CD4-positive, alpha-beta T cell treated with Interleukin-21 for 1 hour (primary cell): ENCODE measurements at regions not wholly inside any gene's neighbourhood (a gene's known extent, or its start where the extent isn't known, plus 50 kb on each side); places are given as distances from the start of the nearest gene placed in this dataset.

ENCODE experiments used
- DNase-seq: peaks from one replicate; pipeline ENCODE4 v3.0.0-alpha.2; 2020

DNA sequence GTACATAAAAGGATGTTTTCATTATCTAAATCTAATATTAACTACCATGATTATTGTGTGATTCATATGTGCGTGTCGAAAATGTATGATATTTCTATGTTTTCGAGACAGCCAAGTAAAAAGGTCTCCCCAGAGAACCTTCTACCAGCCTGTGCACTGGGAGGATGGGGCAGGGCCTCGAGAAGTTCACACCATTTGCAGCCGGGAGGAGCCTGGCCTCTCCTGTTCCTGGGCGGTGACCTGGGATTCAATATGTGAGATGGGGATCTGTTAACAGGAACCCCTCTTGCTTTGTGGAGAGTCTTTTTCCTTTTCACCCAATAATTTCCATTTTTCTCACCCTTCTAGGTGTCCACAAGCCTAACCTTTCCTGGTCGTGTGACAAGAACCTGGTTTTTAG lies 189.3 kb downstream of the IPO8 start:
- DNase-seq: no peak

GRCh38 chr12:30501718-30502117 lies 194.0 kb downstream of the IPO8 start:
- no peak for DNase-seq

GRCh38 chr12:30500532-30500931 lies 195.1 kb downstream of the IPO8 start:
- no peak for DNase-seq

DNA sequence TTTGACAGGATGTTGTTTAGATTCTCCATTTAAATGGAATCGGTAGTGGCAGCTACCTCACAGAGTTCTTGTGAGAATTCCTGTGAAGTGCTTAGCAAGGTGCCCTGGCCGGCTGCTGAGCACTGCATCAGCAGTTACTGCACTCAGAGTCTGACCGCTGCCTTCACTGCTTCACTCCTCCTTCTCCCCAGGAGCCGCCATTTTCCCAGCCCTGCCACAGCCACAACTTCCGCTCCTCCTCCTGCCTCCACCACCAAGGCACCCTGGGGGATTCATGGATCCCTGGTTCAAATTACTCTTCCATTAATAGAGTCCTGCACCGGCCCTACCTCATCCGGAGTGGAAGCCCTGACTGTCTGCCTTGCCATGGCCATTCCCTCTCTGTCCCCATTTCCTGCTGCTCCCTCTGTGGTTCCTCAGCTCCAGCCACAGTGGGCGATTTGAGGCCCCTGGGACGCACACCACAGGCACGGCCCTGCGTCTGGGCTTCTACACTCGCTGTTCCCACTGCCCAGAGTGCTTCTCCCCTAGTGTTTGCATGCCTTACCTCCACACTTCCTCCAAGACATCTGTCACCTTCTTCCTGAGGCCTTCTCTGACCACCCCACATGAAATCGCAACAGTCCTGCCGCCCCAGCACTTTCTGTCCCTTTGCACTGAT lies 210.3 kb downstream of the IPO8 start:
- no peak for DNase-seq

DNA sequence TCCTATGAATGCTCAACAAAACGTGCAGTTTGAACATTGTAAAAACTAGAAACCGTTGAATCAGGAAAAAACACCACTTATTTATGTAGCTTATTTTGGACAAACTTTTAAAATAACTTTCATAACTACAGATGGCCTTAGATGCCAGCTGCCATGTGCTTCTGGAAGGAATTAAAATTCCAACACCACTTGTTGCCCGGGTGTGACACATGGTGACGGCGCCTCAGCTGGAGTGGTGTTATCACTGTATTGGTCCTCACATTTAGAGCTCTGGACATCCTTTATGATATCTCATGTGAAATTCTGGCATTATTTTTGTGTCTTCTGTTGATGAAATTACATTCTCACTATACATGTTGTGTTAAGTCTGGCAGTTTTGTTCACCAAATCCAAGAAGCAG lies 211.0 kb downstream of the IPO8 start:
- no peak for DNase-seq

GRCh38 chr12:30482650-30483049 lies 213.0 kb downstream of the IPO8 start:
- no peak for DNase-seq

- DNase-seq: no peak
Observed at GRCh38 chr12:30473274-30473673, 222.4 kb downstream of the IPO8 start.

GRCh38 chr12:30466093-30466585 lies 229.5 kb downstream of the IPO8 start:
- DNase-seq: no peak

DNA sequence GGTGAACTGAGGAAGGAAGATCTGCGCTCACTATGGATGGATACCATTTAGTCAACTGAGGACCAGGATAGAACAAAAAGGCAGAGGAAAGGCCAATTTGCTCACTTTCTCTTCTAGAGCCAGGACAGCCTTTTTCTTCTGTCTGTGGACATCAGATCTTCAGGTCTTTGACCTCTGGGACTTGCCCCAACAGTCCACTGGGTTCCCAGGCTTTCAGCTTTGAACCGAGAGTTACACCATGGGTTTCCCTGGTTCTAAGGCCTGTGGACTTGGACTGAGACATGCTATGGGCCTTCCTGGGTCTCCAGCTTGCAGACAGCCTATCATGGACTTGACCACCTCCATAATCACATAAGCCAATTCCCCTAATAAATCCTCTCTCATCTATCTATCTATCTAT lies 232.0 kb downstream of the IPO8 start:
- no peak for DNase-seq

GRCh38 chr12:30462249-30462648 lies 233.4 kb downstream of the IPO8 start:
- DNase-seq: no peak

DNA sequence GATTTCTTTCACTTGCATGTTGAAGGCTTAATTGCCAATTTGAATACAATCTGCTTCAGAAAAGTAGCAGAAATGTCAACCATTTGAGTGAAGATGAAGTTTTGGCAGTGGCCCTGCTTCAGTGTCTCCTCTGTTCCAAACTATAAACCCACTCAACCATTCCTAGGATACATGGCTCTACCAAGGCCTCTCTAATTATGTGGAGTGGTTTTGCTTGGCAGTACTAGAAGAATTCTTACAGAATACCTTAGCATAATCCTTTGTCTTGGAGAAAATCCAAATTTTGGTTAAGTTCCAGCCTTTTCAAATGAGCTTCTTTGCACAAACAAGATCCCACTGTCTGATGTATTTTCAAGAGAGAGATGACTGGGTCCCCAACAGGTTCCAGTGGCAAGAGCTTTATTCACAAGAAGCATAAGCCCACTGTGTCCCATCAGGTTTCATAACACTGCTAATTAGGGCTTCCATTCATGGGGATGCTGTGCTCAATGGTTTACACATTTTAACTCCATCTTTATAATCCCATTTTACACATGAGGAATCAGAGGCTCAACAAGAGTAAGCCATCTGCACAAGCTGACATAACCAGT lies 234.5 kb downstream of the IPO8 start:
- DNase-seq: no peak

DNA sequence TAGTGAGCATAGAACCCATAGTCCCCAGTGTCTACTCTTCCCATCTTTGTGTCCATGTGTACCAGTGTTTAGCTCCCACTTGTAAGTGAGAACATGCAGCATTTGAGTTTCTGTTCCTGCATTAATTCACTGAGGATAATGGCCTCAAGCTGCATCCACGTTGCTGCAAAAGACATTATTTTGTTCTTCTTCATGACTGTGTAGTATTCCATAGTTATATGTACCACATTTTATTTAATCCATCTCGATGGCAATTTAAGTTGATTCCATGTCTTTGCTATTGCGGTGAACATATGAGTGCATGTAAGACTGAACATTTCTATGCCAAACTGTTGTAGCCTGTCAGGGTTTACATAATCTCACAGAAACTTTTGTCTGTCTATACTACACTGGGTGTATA lies 237.2 kb downstream of the IPO8 start:
- no peak for DNase-seq

- no peak for DNase-seq
Observed at GRCh38 chr12:30457621-30458289, 237.9 kb downstream of the IPO8 start.

- DNase-seq: no peak
Observed at GRCh38 chr12:30450872-30451271, 244.8 kb downstream of the IPO8 start.

GRCh38 chr12:30450226-30450625 lies 245.4 kb downstream of the IPO8 start:
- DNase-seq: no peak

GRCh38 chr12:30448038-30448437 lies 247.6 kb downstream of the IPO8 start:
- no peak for DNase-seq

DNA sequence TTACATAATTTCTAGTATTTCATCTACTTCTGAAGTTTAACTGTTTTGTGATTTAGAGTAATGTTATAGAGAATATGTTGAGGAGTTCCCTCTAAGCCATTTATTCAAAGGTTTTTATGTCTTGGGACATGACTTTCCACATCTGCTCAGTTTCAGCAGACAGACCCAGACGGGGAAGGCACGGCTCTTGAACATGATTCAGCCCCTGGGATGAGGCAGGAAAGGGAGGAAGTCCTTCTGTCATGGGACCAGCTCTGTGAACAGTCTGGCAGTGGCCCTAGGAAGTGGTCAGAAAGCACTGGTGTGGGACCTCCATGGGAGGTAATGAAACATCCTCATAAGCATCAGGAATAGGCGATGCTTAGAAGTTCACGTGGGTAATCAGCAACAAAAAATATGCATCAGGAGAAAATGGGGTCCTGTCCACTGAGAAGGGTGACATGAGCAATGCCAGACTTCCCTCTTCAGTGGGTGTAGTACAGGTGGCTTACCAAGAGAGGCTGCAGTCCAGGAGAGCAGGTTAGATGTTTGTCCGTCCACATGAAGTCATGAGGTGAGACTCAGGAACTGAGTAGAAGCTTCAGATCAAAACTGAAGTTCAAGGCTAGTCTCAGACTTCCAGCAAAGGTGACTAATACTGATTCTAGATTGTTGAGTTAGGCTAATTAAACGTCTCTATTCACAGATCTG lies 248.5 kb downstream of the IPO8 start:
- DNase-seq: no peak

DNA sequence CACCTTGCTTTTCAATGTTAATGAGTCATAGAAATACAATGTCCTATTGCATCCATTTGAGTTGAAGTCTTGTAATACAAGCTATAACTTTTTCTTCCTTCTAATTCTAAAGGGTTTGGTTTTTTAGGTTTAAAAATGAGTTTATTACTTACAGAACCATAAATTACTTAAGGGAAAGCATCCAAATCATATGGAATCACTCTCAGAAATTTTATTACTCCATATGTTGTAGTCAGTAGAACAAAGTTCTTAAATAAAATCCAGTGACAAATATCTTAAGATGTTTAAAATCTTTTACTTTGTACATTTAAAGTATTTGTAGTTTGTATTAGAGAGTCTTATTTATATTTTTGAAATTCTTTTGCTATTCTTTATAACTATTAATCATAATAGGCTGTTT lies 253.2 kb downstream of the IPO8 start:
- DNase-seq: no peak

DNA sequence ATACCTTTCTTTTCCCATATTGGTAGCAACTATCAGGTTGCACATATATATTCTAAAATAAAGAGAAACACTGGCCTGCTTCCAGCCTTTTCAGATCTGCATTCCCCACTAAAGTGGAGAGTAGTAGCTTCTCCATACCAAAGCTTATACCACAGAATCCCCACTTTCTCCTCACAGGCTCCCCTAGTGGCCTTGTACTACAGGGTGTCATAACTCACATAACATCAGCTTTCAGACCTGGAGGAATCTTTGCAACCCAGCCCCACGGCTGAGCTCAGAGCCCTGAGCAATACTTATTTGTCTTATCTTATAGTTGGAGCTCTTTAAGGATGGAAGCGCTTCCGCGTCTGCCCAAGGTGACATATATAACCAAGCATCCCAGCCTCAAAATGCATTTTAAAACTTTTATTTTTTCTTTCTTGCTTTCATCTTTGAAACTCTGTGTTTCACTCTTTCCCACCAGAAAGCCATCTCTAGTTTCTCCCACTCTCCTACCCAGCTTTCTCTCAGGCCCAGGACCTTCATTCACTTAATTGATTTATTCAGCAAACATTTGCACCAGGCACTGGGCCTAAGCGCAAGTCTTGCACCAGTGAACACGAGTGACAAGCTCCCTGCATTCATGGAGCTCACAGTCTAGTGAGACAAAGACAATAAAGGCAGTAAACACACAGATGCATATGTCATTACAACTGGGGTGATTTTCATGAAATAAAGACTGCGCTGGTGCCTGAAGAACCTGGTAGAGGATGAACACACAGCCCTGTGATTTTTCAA lies 254.7 kb downstream of the IPO8 start:
- no peak for DNase-seq

GRCh38 chr12:30439201-30439600 lies 256.5 kb downstream of the IPO8 start:
- DNase-seq: no peak

DNA sequence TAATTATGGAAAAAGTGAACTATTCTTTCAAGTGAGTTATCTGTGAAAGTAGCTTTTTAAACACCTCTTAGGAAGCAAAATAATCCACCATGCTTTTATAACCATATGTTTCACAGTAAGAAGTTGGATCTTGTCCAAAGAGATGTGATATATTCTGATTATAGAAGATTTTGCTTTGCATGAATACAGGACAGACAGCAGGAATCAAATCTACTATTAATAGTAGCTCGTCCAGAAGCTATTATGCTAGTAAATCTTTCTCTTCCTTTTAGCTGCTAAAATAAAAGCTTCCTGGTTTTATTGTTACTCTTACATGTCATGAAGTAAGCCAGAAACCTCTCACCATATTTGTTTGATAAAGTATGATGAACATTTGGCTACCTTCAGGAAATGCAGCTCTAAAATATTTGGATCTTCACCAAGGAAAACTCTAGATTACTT lies 257.0 kb downstream of the IPO8 start:
- DNase-seq: no peak

GRCh38 chr12:30437616-30438015 lies 258.1 kb downstream of the IPO8 start:
- DNase-seq: no peak

GRCh38 chr12:30437044-30437443 lies 258.6 kb downstream of the IPO8 start:
- DNase-seq: no peak
